PC-9 (cell line): ENCODE measurements at regions not wholly inside any gene's neighbourhood (a gene's known extent, or its start where the extent isn't known, plus 50 kb on each side); places are given as distances from the start of the nearest gene placed in this dataset.

Experiments used
- CTCF ChIP-seq: fragments of 200-600 bp; sonication (generic); conservative IDR thresholded peaks from 2 replicates; pipeline ENCODE4 v1.6.1; 2017; ENCODE audit warnings: mixed run types, antibody characterized with exemption, mild to moderate bottlenecking, moderate library complexity
- EZH2 ChIP-seq: fragments of 200-600 bp; sonication (generic); IDR thresholded peaks from 2 replicates; pipeline ENCODE4 v1.8.0; 2017; ENCODE audit warnings: antibody characterized with exemption, low read depth

GRCh38 chr15:66858423-66859207, 156.6 kb downstream of the SMAD6 start:
- TF ChIP-seq EZH2 (no peak), CTCF (no peak)
